Heart left ventricle (tissue), 16 donors: ENCODE measurements at regions not wholly inside any gene's neighbourhood (a gene's known extent, or its start where the extent isn't known, plus 50 kb on each side); places are given as distances from the start of the nearest gene placed in this dataset.

Experiments used
- ATAC-seq, 4 donors: fragments of 200-7000 bp; cut with Tn5 transposase; one replicate each; pipeline ENCODE4 v1.9.1; 2020 to 2022; ENCODE audit warnings: moderate library complexity in 4 of 4, mild to moderate bottlenecking in 3 of 4, moderate number of reproducible peaks in 1 of 4
- DNase-seq, 5 donors: peaks; one replicate each; pipeline ENCODE4 v3.0.0-alpha.2; 2020
- H3K27ac ChIP-seq, 12 donors: fragments of 200-600 bp; sonication (generic) in 4 of 12; one replicate each; pipeline versions ENCODE4 v1.5.0 to v1.8.0; 2016 to 2022; ENCODE audit warnings: mild to moderate bottlenecking in 2 of 12
- H3K27me3 ChIP-seq, 9 donors: fragments of 200-600 bp; sonication (generic) in 2 of 9; one replicate each; pipeline versions ENCODE4 v1.5.1 to v1.8.0; 2016 to 2022; ENCODE audit warnings: mild to moderate bottlenecking in 3 of 9
- H3K36me3 ChIP-seq, 9 donors: fragments of 200-600 bp; sonication (generic) in 2 of 9; one replicate each; pipeline versions ENCODE4 v1.5.0 to v1.8.0; 2018 to 2022; ENCODE audit warnings: mild to moderate bottlenecking in 2 of 9
- H3K4me1 ChIP-seq, 12 donors: fragments of 200-600 bp; sonication (generic) in 4 of 12; one replicate each; pipeline versions ENCODE4 v1.5.0 to v1.8.0; 2016 to 2022; ENCODE audit warnings: mild to moderate bottlenecking in 3 of 12
- H3K4me3 ChIP-seq, 12 donors: fragments of 200-600 bp; sonication (generic) in 4 of 12; one replicate each; pipeline versions ENCODE4 v1.5.0 to v1.8.0; 2017 to 2022; ENCODE audit warnings: mild to moderate bottlenecking in 9 of 12, moderate library complexity in 4 of 12
- H3K9me3 ChIP-seq, 12 donors: fragments of 200-600 bp; sonication (generic) in 4 of 12; one replicate each; pipeline versions ENCODE4 v1.5.0 to v1.8.0; 2016 to 2022; ENCODE audit warnings: mild to moderate bottlenecking in 1 of 12
- POLR2A ChIP-seq, 2 donors: fragments of 450-650 bp; IDR thresholded peaks; one replicate each; pipeline ENCODE4 v1.6.1; 2017; ENCODE audit warnings: antibody characterized with exemption in 2 of 2, mild to moderate bottlenecking in 2 of 2, moderate library complexity in 2 of 2
- WGBS, 4 donors: extraction: QIAGEN DNeasy Blood & Tissue Kit in 2 of 4; methylation state at CpG; one replicate each; pipeline versions ENCODE4 v1.1.5 to v1.1.7; 2013 to 2018; 5-methylcytosine and 5-hydroxymethylcytosine counted together
- intact Hi-C, 10 donors: fragments of 100-400 bp; cut with DNase I; formaldehyde crosslinking; loops; one replicate each; pipeline versions ENCODE4 v1.11.1 to v1.14.2; 2022
- TF ChIP-seq, protein P1 (sequence below), 12 donors: fragments of 200-600 bp; sonication (generic) in 4 of 12; IDR thresholded peaks; one replicate each; pipeline versions ENCODE4 v1.5.0 to v1.8.0; 2018 to 2022; ENCODE audit warnings: antibody characterized with exemption in 12 of 12, mild to moderate bottlenecking in 5 of 12
- donor health status: ischemic (EF 13 %, LVEDD 7.1; RV severe dilation, severe dysfunction).
- donor health status: healthy with polysubstance abuse.
- donor health status: DM: no; HTN: yes; CAD: no.
- donor health status: DM: no; HTN: no; CAD: no.
- donor health status: ischemic (EF 25% LVEDD 6.9; RV normal size, moderate dysfunction).
- donor health status: ischemic (EF 25% LVEDD 5.7; RV mildly dilated, moderate dysfunction).
- donor health status: healthy.
- donor health status: DM: yes; HTN: yes; CAD: no.
- donor health status: ischemic (EF 35%, LVEDD 5.7; RV mildly dilated, moderate dysfunction).
- donor health status: nonischemic (EF 11% LVEDD 7.7; RV severe dilation, severe dysfunction).
- donor health status: DM: yes; HTN: yes; CAD: no.
- donor health status: PGD.
- donor health status: ischemic (EF 29% LVEDD 5.4; RV normal size, mild dysfunction).
- donor health status: nonischemic (EF 23%, LVEDD 6.1; RV moderate dilation, normal function).

DNA sequence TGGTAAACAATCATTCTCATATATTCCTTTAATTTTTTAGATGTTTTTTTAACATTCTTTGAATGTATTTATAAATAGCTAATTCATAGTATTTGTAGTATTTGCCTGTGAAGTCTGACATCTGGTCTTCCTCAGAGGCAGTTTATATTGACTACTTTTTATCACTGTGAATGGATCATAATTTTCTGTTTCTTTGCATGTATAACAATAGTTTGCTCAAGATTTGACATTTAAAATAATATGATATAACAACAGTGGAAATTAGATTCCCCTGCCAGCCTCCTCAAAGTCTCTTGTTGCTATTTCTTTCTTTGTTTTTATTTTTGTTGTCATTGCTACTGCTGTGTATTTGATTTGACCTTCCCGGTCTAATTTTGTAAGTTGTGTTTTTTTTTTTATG lies 297.0 kb upstream of the PCDH20 start:
- DNase-seq (no peak), ATAC-seq (no peak)
- no peaks in the 10 kb centered on the region for H3K36me3 ChIP-seq
- no peaks in the 10 kb centered on the region for H3K4me1 ChIP-seq
- no peak for TF ChIP-seq POLR2A (IDR thresholded peaks at IDR 0.05)
- TF ChIP-seq, protein P1, sequence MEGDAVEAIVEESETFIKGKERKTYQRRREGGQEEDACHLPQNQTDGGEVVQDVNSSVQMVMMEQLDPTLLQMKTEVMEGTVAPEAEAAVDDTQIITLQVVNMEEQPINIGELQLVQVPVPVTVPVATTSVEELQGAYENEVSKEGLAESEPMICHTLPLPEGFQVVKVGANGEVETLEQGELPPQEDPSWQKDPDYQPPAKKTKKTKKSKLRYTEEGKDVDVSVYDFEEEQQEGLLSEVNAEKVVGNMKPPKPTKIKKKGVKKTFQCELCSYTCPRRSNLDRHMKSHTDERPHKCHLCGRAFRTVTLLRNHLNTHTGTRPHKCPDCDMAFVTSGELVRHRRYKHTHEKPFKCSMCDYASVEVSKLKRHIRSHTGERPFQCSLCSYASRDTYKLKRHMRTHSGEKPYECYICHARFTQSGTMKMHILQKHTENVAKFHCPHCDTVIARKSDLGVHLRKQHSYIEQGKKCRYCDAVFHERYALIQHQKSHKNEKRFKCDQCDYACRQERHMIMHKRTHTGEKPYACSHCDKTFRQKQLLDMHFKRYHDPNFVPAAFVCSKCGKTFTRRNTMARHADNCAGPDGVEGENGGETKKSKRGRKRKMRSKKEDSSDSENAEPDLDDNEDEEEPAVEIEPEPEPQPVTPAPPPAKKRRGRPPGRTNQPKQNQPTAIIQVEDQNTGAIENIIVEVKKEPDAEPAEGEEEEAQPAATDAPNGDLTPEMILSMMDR (IDR thresholded peaks at IDR 0.05), result no peak
- no peaks in the 10 kb centered on the region for H3K27me3 ChIP-seq
- no peak overlapping the region for H3K27ac ChIP-seq
- intact Hi-C loops, result no loop called here
- no peak overlapping the region for H3K4me3 ChIP-seq
- H3K9me3 ChIP-seq, result peaks cover 0 to 4% (median 0%) of the 10 kb centered on the region in 12 donors
- 62 to 78% (median 65%) methylated on average over 1 of the region's 1 CpG for WGBS, 4 donors

DNA sequence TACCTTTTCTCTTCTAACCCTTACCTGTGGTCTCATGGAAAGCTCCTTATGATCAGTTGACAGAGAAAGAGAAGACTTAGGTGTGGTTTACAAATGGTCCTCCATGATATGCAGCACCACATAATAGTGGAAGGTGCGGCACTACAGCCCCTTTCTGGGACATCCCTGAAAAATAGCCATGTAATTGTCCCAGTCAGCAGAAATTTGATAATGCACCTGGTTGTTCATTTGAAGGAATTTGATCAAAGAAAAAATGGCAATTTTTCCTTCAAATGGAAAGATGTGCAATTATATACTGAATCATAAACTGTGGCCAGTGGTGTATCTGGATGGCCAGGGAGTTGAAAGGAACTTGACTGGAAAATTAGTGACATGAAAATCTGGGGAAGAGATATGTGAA lies 293.6 kb upstream of the PCDH20 start:
- Histone ChIP-seq H3K27me3 (no peaks in the 10 kb centered on the region), H3K27ac (no peak overlapping the region), H3K36me3 (no peaks in the 10 kb centered on the region), H3K4me1 (no peaks in the 10 kb centered on the region), H3K9me3 (peaks cover 0 to 8% (median 0%) of the 10 kb centered on the region in 12 donors), H3K4me3 (no peak overlapping the region)
- ATAC-seq (no peak), DNase-seq (no peak)
- TF ChIP-seq, protein P1 (IDR thresholded peaks at IDR 0.05), result no peak
- no peak for TF ChIP-seq POLR2A (IDR thresholded peaks at IDR 0.05)
- intact Hi-C loops, result no loop called here
- 78 to 91% (median 85%) methylated on average over 1 of the region's 1 CpG for WGBS, 4 donors

DNA sequence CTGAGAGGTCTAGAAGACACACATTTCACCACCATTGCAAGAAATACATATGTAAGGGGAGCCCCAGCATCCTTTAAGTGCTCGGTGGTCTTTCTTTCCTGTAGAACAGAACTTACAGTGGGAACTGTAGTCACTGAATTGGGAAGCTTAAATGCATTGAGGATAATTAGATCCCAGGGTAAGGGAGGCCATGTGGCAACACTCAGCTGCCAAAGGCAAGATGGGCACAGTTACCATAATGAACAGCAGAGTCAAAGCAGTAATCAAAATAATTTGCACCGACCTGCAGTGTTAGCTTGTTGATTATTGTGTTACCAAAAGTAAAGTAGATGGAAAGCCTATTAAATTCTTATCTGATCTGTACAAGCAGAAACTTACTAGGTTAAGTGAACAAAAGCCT lies 291.2 kb upstream of the PCDH20 start:
- TF ChIP-seq, protein P1 (IDR thresholded peaks at IDR 0.05), result no peak
- no peak for TF ChIP-seq POLR2A (IDR thresholded peaks at IDR 0.05)
- Histone ChIP-seq H3K27me3 (no peaks in the 10 kb centered on the region), H3K9me3 (peaks cover 0 to 8% (median 0%) of the 10 kb centered on the region in 12 donors), H3K4me3 (no peak overlapping the region), H3K36me3 (no peaks in the 10 kb centered on the region), H3K4me1 (no peaks in the 10 kb centered on the region), H3K27ac (no peak overlapping the region)
- DNase-seq (no peak), ATAC-seq (no peak)
- WGBS, 4 donors, result 74 to 89% (median 78%) methylated on average over 2 of the region's 2 CpGs
- intact Hi-C loops, result no loop called here

DNA sequence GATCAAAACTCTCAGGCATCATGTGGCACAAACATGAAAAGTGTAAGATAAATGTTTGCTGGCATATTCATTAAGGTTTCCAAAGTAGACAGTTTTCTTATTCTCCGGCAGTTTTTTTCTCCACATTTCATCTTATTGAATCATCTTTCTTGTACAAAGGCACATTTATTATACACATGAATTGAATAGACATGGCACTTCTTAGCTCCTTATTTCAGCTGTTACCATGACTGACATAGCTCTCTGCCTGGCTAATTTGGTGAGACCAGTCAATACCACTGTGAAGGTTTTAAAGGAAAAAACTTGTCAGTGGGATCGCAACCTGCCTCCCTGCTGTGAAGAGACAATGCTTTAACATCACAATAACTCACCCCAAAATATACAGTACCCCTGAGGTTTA lies 285.0 kb upstream of the PCDH20 start:
- DNase-seq (no peak), ATAC-seq (no peak)
- Histone ChIP-seq H3K4me3 (no peak overlapping the region), H3K9me3 (peaks cover 0 to 5% (median 0%) of the 10 kb centered on the region in 12 donors), H3K27me3 (no peaks in the 10 kb centered on the region), H3K36me3 (no peaks in the 10 kb centered on the region), H3K4me1 (no peaks in the 10 kb centered on the region), H3K27ac (no peak overlapping the region)
- WGBS, 4 donors, result 72 to 86% (median 79%) methylated on average over 2 of the region's 2 CpGs
- intact Hi-C loops, result no loop called here
- TF ChIP-seq, protein P1 (IDR thresholded peaks at IDR 0.05), result no peak
- TF ChIP-seq POLR2A (IDR thresholded peaks at IDR 0.05), result no peak
